Activated T-helper 17 cell treated with anti-CD3 and anti-CD28 coated beads, Interleukin-2, amount 50 U/mL, for 72 hours (primary cell): ENCODE measurements at regions not wholly inside any gene's neighbourhood (a gene's known extent, or its start where the extent isn't known, plus 50 kb on each side); places are given as distances from the start of the nearest gene placed in this dataset.
"Not testable (repeated sequence)": the region's sequence is repeated elsewhere in the genome, so short reads cannot be mapped to it uniquely, and the experiment has no call there.

Experiments
- ATAC-seq: fragments of 150-1000 bp; cut with Tn5 transposase; replicated peaks from 2 replicates; pipeline ENCODE4 v1.10.0; 2021; ENCODE audit warnings: mild to moderate bottlenecking, moderate library complexity
- H3K27ac Mint-ChIP-seq: one replicate; pipeline ENCODE4 v1.8.0; 2022; ENCODE audit warnings: mixed read lengths
- H3K27me3 Mint-ChIP-seq: one replicate; pipeline ENCODE4 v1.8.0; 2022; ENCODE audit warnings: mixed read lengths
- H3K36me3 Mint-ChIP-seq: one replicate; pipeline ENCODE4 v1.8.0; 2022; ENCODE audit warnings: low read depth, mild to moderate bottlenecking, mixed read lengths
- H3K4me1 Mint-ChIP-seq: one replicate; pipeline ENCODE4 v1.8.0; 2022; ENCODE audit warnings: mixed read lengths
- H3K4me3 Mint-ChIP-seq: one replicate; pipeline ENCODE4 v1.8.0; 2022; ENCODE audit warnings: mild to moderate bottlenecking, mixed read lengths
- H3K9me3 Mint-ChIP-seq: one replicate; pipeline ENCODE4 v1.8.0; 2022; ENCODE audit warnings: mixed read lengths

DNA sequence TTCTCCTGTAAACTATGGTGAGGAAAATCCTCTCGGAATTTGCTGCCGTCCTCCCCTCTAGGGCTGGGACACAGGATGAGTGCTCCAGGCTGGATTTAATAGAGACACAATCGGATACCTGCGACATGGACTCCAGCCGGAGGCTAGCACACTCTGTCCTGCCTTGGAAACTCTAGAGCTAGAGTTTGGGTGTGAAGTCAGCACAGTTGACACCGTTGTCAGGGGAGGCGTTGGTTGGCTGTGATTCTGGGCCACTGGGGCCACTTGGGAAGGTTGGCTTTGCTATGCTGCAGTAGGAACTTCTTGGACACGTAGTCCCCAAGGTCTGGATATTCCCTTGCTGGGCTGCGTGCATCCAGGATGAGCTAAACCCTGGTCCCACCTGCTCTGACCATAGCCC lies 169.4 kb downstream of the NRN1 start:
- peaks cover 12% of the 10 kb centered on the region for H3K4me1 Mint-ChIP-seq
- H3K27me3 Mint-ChIP-seq, result no peaks in the 10 kb centered on the region
- H3K9me3 Mint-ChIP-seq, result no peaks in the 10 kb centered on the region
- no peak overlapping the region for H3K4me3 Mint-ChIP-seq
- no peak overlapping the region for H3K27ac Mint-ChIP-seq
- no peak for ATAC-seq
- no peaks in the 10 kb centered on the region for H3K36me3 Mint-ChIP-seq

DNA sequence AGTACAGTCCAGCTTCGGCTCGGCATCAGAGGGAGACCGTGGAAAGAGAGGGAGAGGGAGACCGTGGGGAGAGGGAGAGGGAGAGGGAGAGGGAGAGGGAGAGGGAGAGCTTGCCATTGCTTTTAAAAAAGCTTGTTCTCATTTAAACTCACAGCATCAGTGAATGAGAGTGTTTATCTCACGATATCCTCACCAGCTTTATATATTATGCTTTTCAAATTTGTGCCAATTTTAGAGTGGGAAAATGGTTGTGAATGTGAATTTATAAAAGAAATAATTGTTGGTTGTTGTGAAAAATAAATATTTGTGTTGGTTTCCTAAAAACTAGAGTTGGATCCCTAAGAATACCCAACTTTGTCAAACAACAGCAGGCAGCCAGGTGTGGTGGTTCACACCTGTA lies 170.1 kb downstream of the NRN1 start:
- H3K4me3 Mint-ChIP-seq, H3K9me3 Mint-ChIP-seq, H3K27ac Mint-ChIP-seq, H3K27me3 Mint-ChIP-seq, ATAC-seq, H3K36me3 Mint-ChIP-seq: not testable (repeated sequence)
- H3K4me1 Mint-ChIP-seq, result peaks cover 17% of the 10 kb centered on the region

DNA sequence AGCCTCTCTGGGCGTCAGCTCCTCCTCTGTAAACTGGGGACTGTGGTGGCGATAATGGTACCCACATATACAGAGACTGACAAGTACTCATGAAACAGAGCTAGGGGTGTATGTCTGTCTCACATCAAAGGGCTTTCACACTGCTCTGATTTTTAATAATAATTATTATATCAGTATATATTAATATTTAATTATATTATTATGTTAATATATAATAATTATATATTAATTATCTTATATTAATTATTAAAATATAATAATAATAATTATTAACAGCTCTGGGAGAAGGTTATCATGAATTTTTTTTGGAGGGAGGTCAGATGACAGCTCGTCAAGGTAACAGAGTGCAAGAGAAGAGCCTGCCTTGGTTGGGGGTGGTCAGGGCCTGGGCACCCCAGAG lies 173.6 kb downstream of the NRN1 start:
- H3K4me3 Mint-ChIP-seq, result peak overlapping the region; percentile 68
- H3K9me3 Mint-ChIP-seq, result no peaks in the 10 kb centered on the region
- peak overlapping the region; percentile 84 for H3K27ac Mint-ChIP-seq
- no peaks in the 10 kb centered on the region for H3K36me3 Mint-ChIP-seq
- ATAC-seq, result no peak
- peaks cover 23% of the 10 kb centered on the region for H3K4me1 Mint-ChIP-seq
- H3K27me3 Mint-ChIP-seq, result no peaks in the 10 kb centered on the region

DNA sequence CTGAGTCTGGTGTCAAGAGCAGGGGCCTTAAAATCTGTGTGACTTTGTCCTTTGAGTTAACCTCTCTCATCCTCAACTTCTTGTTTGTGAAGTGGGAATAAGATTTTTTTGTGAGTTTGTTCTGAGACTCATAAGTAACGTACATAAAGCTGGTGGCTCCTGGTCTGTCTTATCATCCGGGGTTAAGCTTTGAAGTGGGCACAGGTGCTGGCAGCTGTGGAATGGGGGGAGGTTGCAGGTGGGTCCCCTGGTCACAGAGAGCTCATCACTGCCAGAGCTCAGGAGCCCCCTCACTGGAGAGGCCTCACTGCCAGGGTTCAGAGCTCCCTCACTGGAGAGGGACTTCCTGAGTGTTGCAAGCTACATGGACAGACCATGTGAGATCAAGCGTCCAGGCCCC lies 174.1 kb downstream of the NRN1 start:
- ATAC-seq, result no peak
- H3K27me3 Mint-ChIP-seq, result no peaks in the 10 kb centered on the region
- H3K27ac Mint-ChIP-seq, result peak overlapping the region; percentile 84
- H3K9me3 Mint-ChIP-seq, result no peaks in the 10 kb centered on the region
- H3K4me1 Mint-ChIP-seq, result peaks cover 23% of the 10 kb centered on the region
- no peaks in the 10 kb centered on the region for H3K36me3 Mint-ChIP-seq
- H3K4me3 Mint-ChIP-seq, result peak overlapping the region; percentile 68

DNA sequence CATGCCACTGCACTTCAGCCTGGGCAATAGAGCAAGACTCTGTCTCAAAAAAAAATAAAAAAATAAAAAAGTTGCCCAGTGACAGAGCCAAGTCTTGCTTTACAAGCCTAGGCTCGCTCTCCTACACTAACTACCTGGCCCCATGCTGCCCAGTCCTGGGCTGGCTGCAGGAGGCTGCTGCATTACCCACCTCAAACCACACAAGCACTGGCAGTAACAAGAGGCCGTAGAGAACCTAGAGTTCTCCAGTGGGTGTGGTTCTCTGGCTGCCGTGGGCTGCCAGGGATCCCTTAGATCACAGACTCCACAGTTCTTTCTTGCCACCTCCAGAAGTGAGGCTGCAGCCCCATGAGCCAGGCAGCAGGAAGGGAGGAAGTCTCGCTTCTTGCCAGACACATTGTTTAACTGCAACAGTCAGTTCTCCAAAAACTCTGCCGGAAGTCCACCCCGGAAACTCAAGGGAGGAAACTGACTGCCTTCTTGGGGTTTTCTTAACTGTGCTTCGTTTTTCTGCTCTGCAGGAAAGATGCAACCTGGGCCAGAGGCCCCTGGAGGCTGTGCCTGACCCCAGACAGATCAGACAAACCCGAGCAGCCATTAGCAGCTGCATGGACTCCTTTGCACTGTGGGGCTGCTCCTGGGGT lies 175.4 kb downstream of the NRN1 start:
- H3K27ac Mint-ChIP-seq, result peak overlapping the region; percentile 84
- H3K36me3 Mint-ChIP-seq, H3K9me3 Mint-ChIP-seq, H3K27me3 Mint-ChIP-seq: not testable (repeated sequence)
- H3K4me1 Mint-ChIP-seq, result peaks cover 23% of the 10 kb centered on the region
- ATAC-seq, result peak; percentile 75
- H3K4me3 Mint-ChIP-seq, result peak overlapping the region; percentile 68

DNA sequence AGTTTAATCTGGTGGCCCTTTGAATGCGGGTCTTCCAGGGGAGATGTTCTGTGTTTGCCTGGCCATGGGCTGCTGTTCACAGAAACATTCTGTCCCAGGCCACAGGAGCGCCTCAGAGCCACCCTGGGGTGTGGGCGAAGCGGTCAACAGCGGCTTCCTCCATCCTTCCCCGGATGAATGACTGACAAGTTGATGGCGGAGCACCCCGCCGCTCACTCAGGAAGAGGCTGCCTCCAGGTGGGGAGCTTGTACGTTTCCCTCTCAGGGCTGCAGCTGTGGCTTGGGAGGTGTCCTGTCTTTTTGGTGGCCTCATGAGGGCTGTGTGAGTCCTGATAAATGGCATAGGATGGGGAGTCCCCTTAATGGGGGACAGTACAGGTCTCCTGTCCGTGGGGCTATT lies 178.4 kb downstream of the NRN1 start:
- no peak overlapping the region for H3K27ac Mint-ChIP-seq
- H3K36me3 Mint-ChIP-seq, result no peaks in the 10 kb centered on the region
- no peaks in the 10 kb centered on the region for H3K27me3 Mint-ChIP-seq
- no peak for ATAC-seq
- no peaks in the 10 kb centered on the region for H3K9me3 Mint-ChIP-seq
- peaks cover 24% of the 10 kb centered on the region for H3K4me1 Mint-ChIP-seq
- H3K4me3 Mint-ChIP-seq, result no peak overlapping the region

DNA sequence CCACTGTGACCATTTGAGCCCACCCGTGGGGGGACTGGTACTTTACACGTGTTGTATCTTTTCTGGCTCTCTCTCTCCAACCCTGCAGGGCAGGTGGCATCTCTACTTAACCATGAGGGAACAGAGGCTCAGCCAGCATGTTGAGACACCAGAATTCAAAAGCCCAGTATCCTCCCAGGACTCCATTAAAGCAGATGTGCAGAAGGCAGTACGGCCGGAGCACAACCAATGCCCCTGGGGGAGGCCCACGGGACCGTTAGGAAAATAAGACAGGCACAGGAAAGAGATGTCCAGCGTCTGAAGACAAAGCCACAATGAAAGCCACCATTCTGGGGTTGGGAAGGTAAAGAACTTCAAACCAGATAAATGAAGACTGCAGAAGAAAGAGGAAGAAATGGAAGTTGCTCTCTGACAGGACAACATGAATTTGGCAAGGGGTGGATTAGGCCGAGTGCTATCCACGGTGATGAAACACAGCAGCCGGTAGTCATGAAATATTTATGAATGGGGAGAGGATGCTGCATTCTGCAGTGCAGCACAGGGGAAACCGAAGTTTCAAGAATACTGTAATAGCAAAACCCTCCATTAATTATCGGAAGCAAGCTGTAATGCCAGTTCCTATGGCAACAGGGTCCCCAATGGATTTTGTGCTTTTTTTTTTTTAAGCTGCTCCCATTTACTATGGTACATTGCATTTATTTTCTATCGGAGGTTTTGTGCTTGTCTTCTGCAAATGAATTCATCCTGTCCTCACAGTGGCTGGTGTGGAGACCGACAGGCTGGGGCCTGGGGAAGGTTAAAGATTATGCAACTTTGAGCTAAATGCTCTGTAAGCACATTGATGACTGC lies 179.4 kb downstream of the NRN1 start:
- H3K9me3 Mint-ChIP-seq, result no peaks in the 10 kb centered on the region
- no peaks in the 10 kb centered on the region for H3K36me3 Mint-ChIP-seq
- ATAC-seq, result no peak
- no peak overlapping the region for H3K4me3 Mint-ChIP-seq
- H3K27me3 Mint-ChIP-seq, result no peaks in the 10 kb centered on the region
- peaks cover 19% of the 10 kb centered on the region for H3K4me1 Mint-ChIP-seq
- H3K27ac Mint-ChIP-seq, result no peak overlapping the region

DNA sequence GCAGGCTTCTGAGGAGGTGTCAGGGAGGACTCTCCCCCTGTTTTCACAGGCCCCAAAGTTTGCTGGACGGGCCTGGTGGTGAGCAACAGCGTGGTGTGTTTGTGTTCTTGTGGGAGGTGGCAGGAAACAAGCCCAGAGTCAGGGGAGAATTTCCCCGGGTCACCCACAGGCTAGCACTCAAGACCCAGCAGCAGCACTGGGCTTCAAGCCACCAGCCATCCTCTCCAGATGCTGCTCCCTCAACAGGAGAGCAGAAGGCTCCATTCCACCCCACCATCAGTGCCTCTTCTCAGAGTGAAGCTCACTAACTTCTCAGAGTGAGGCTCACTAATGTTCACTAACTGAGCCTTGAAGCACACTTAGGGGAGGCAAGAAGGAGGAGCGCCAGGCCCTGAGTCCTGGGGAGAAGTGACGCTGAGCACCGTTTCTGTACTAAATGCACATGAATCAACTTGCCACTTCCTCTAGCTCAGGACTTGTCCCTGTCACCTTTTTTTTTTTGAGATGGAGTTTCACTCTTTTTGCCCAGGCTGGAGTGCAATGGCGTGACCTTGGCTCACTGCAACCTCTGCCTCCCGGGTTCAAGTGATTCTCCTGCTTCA lies 182.2 kb downstream of the NRN1 start:
- not testable (repeated sequence) for H3K4me3 Mint-ChIP-seq, H3K36me3 Mint-ChIP-seq, H3K4me1 Mint-ChIP-seq, H3K27me3 Mint-ChIP-seq, H3K9me3 Mint-ChIP-seq, H3K27ac Mint-ChIP-seq
- ATAC-seq, result peak; percentile 64
